Esophagus squamous epithelium (tissue), 5 donors: ENCODE measurements at regions not wholly inside any gene's neighbourhood (a gene's known extent, or its start where the extent isn't known, plus 50 kb on each side); places are given as distances from the start of the nearest gene placed in this dataset.

Source experiments
- DNase-seq: peaks from one replicate; lab custom pipeline; 2025; lab: John Stamatoyannopoulos, UW
- H3K27ac ChIP-seq, 4 donors: fragments of 200-600 bp; sonication (generic); one replicate each; pipeline ENCODE4 v1.5.1; 2016 to 2019; ENCODE audit warnings: mild to moderate bottlenecking in 1 of 4
- H3K27me3 ChIP-seq, 4 donors: fragments of 200-600 bp; sonication (generic); 1 replicate in 3 of 4; 2 replicates in 1 of 4; pipeline versions ENCODE4 v1.5.1 to v1.6.0; 2017 to 2021; ENCODE audit warnings: antibody characterized with exemption in 1 of 4
- H3K36me3 ChIP-seq, 3 donors: fragments of 200-600 bp; sonication (generic); one replicate each; pipeline ENCODE4 v1.5.1; 2016 to 2019
- H3K4me1 ChIP-seq, 3 donors: fragments of 200-600 bp; sonication (generic); one replicate each; pipeline ENCODE4 v1.5.1; 2017 to 2019
- H3K4me3 ChIP-seq, 4 donors: fragments of 200-600 bp; sonication (generic); 1 replicate in 3 of 4; 2 replicates in 1 of 4; pipeline ENCODE4 v1.5.1; 2016 to 2019; ENCODE audit warnings: mild to moderate bottlenecking in 2 of 4, moderate library complexity in 1 of 4
- H3K9me3 ChIP-seq, 3 donors: fragments of 200-600 bp; sonication (generic); one replicate each; pipeline ENCODE4 v1.5.1; 2016 to 2019
- POLR2A ChIP-seq, 4 donors: fragments of 450-650 bp; IDR thresholded peaks; one replicate each; pipeline ENCODE4 v1.6.1; 2017; ENCODE audit warnings: antibody characterized with exemption in 4 of 4, mild to moderate bottlenecking in 4 of 4, moderate library complexity in 3 of 4
- WGBS, 2 donors: methylation state at CpG; one replicate each; pipeline ENCODE4 v1.1.5; 2018; 5-methylcytosine and 5-hydroxymethylcytosine counted together
- intact Hi-C: fragments of 100-400 bp; cut with DNase I; formaldehyde crosslinking; loops from one replicate; pipeline ENCODE4 v1.15.0; 2022
- TF ChIP-seq, protein P1 (sequence below), 6 experiments: fragments of 450-650 bp in 4 of 6; fragments of 200-600 bp in 2 of 6; sonication (generic) in 2 of 6; IDR thresholded peaks; one replicate each; pipeline ENCODE4 v1.5.1; 2016 to 2019; ENCODE audit warnings: antibody characterized with exemption in 6 of 6, mild to moderate bottlenecking in 4 of 6, moderate library complexity in 4 of 6
- donor health status: DM: yes; HTN: yes; CAD: no.

DNA sequence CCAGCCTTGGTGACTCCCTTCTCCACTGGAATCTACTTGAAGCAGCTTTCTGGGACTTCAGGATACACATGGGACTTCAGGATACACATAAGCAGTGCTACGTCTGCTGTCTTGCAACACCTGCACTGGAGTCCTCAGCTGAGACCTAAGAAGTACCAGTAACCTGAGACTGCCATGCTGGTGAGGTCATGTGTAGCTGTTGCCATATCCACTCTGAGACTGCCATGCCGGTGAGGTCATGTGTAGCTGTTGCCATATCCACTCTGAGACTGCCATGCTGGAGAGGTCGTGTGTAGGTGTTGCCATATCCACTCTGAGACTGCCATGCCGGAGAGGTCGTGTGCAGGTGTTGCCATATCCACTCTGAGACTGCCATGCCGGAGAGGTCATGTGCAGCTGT is 937.9 kb downstream of the EFNB2 start:
- WGBS, 2 donors: 67 to 80% methylated on average over 1 to 3 of the region's 6 CpGs
- H3K9me3 ChIP-seq: no peaks in the 10 kb centered on the region
- intact Hi-C loops: no loop called here
- H3K36me3 ChIP-seq: no peaks in the 10 kb centered on the region
- no peak overlapping the region for H3K4me3 ChIP-seq
- TF ChIP-seq POLR2A (IDR thresholded peaks at IDR 0.05): no peak
- TF ChIP-seq, protein P1, sequence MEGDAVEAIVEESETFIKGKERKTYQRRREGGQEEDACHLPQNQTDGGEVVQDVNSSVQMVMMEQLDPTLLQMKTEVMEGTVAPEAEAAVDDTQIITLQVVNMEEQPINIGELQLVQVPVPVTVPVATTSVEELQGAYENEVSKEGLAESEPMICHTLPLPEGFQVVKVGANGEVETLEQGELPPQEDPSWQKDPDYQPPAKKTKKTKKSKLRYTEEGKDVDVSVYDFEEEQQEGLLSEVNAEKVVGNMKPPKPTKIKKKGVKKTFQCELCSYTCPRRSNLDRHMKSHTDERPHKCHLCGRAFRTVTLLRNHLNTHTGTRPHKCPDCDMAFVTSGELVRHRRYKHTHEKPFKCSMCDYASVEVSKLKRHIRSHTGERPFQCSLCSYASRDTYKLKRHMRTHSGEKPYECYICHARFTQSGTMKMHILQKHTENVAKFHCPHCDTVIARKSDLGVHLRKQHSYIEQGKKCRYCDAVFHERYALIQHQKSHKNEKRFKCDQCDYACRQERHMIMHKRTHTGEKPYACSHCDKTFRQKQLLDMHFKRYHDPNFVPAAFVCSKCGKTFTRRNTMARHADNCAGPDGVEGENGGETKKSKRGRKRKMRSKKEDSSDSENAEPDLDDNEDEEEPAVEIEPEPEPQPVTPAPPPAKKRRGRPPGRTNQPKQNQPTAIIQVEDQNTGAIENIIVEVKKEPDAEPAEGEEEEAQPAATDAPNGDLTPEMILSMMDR (IDR thresholded peaks at IDR 0.05): no peak
- no peak for DNase-seq
- no peak overlapping the region for H3K27ac ChIP-seq
- no peaks in the 10 kb centered on the region for H3K4me1 ChIP-seq
- H3K27me3 ChIP-seq: no peaks in the 10 kb centered on the region

DNA sequence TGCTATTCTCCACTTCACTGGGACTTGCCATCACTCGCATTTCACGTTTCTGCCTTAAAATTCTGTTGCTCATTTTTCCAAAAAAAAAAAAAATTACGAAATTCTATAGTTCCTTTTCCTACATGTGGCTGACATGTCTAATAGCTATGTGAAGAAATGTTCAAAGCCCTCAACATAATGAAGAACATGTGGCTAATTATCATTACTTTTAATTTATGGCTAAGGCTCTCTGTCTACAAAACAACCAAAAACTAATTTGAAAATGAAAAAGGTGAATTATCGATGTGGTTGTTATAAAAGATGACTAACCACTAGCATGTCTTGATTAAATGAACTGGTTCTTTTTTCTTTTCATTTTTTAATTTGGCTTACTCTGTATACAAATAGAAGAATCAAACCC is 940.0 kb downstream of the EFNB2 start:
- WGBS, 2 donors: 55 to 56% methylated on average over 4 of the region's 4 CpGs
- Histone ChIP-seq H3K36me3 (no peaks in the 10 kb centered on the region), H3K27ac (no peak overlapping the region), H3K4me1 (no peaks in the 10 kb centered on the region), H3K9me3 (no peaks in the 10 kb centered on the region), H3K27me3 (no peaks in the 10 kb centered on the region), H3K4me3 (no peak overlapping the region)
- intact Hi-C loops: no loop called here
- no peak for DNase-seq
- TF ChIP-seq POLR2A (IDR thresholded peaks at IDR 0.05): no peak
- TF ChIP-seq, protein P1 (IDR thresholded peaks at IDR 0.05): no peak

GRCh38 chr13:105591277-105591676 is 944.2 kb downstream of the EFNB2 start:
- TF ChIP-seq POLR2A (IDR thresholded peaks at IDR 0.05): no peak
- TF ChIP-seq, protein P1 (IDR thresholded peaks at IDR 0.05): no peak
- DNase-seq: no peak
- no peak overlapping the region for H3K4me3 ChIP-seq
- no peak overlapping the region for H3K27ac ChIP-seq
- no peaks in the 10 kb centered on the region for H3K36me3 ChIP-seq
- intact Hi-C loops: no loop called here
- no peaks in the 10 kb centered on the region for H3K27me3 ChIP-seq
- H3K4me1 ChIP-seq: peaks cover 0 to 4% (median 0%) of the 10 kb centered on the region in 3 donors
- WGBS, 2 donors: 86 to 89% methylated on average over 3 of the region's 3 CpGs
- no peaks in the 10 kb centered on the region for H3K9me3 ChIP-seq

DNA sequence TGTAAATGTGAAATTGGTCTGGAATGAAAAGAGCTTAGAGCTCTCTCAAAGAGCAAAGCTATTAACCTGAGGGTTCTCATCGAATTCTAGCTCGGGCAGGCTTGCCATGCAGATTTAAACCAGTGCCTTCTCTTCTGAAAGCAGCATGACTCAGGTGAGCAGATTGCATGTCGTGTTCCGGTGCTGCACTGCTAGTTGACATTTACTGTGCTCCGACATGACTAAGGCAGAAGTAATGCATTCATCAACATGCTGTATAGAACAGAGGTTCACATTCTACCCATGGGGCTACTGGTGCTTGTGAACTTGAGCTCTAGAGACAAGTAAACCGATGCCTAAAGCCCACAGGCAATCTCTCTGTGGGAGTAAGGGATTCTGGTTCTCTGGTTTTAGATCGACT is 947.7 kb downstream of the EFNB2 start:
- WGBS, 2 donors: 37 to 60% methylated on average over 4 to 7 of the region's 7 CpGs
- H3K36me3 ChIP-seq: no peaks in the 10 kb centered on the region
- intact Hi-C loops: no loop called here
- H3K4me1 ChIP-seq: peaks cover 0 to 4% (median 0%) of the 10 kb centered on the region in 3 donors
- no peak for DNase-seq
- H3K27me3 ChIP-seq: no peaks in the 10 kb centered on the region
- no peak overlapping the region for H3K4me3 ChIP-seq
- no peaks in the 10 kb centered on the region for H3K9me3 ChIP-seq
- H3K27ac ChIP-seq: no peak overlapping the region
- TF ChIP-seq, protein P1 (IDR thresholded peaks at IDR 0.05): no peak
- no peak for TF ChIP-seq POLR2A (IDR thresholded peaks at IDR 0.05)

DNA sequence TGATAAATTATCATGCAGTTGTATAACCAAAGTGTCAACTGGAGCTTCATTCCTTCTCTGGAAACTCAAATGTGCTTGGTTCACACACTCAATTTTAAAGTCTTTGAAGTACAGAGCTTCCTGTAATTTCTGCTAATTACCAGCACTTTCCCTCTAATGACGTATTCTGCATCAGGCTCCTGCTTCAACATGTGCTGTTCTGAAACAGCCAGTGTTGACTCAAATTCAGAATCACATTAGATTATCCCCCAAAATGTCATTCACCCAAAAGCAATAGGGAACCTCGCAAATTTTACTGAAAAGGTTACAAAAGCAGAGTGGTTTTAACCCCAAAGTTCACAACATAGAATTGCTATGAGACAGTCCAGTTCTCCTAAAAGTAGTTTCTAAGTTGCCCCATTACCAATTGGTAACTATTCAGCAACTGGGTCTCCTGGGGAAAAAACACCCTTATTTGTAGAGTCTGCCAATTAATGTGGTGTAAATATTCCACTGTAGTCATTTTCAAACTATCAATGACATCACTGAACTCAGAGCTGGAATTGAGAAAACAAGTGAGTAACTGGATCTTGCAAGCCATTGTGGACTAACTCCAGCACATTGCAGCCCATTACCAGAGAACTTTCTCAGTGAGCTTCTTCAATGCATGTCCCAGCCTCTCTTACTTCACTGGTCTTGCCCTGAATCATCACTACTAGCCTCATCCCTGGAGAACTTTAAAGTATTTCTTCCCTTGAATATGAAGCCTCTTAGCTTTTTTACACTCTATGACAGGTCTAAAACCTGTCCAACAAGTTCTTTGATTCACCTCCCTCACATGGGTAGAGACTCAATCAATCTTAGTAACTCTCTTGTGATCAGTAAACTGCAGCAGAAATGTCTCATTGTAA is 955.4 kb downstream of the EFNB2 start:
- intact Hi-C loops: no loop called here
- 76 to 82% methylated on average over 2 of the region's 2 CpGs for WGBS, 2 donors
- TF ChIP-seq, protein P1 (IDR thresholded peaks at IDR 0.05): no peak
- no peak for TF ChIP-seq POLR2A (IDR thresholded peaks at IDR 0.05)
- Histone ChIP-seq H3K27ac (peak overlapping the region in 2 of 4 donors; percentile 41 to 45), H3K4me3 (no peak overlapping the region), H3K9me3 (peaks cover 0 to 6% (median 0%) of the 10 kb centered on the region in 3 donors), H3K27me3 (no peaks in the 10 kb centered on the region), H3K4me1 (peaks cover 0 to 7% (median 0%) of the 10 kb centered on the region in 3 donors), H3K36me3 (no peaks in the 10 kb centered on the region)
- DNase-seq: no peak
